ENCODE measurements at regions not wholly inside any gene's neighbourhood (a gene's known extent, or its start where the extent isn't known, plus 50 kb on each side); places are given as distances from the start of the nearest gene placed in this dataset.

DNA sequence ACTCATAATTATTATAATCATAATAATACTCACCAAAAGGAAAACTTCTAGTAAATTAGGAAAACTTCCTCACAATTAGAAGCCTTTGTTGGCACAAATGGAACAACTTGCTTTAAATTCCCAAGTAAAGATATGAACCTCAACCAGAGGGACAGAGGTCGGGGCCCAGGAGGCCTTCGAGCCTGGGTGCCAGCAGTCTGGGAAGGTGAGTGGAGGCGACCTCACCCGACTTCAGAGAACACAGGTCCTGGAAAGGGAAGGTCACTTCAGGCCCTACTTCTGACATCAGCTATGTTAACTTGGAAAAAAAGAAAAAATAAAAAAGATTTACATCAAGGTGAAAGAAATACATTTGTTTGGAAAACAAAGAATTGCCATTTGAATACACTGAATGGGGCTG, 350.0 kb upstream of the MYT1L start:
- no peak for DNase-seq

DNA sequence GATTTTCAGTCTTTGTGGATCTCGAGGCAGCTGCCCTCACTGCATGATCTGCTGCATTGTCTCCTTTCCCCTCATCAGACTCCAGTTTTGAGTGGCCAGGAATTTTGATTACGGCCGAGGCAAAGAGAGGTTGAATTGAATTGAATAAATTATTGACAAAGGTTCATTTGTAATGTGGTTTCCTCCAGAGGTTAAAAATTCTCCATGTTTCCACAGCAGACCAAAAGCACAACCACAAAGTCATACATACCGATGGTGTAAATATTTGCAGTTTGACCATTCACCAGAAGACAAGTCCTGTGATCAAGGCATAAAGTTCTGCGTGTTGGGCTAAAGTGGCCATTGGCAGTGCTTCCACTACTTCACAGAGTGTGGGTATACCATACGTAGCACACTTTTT, 343.8 kb upstream of the MYT1L start:
- DNase-seq: no peak

DNA sequence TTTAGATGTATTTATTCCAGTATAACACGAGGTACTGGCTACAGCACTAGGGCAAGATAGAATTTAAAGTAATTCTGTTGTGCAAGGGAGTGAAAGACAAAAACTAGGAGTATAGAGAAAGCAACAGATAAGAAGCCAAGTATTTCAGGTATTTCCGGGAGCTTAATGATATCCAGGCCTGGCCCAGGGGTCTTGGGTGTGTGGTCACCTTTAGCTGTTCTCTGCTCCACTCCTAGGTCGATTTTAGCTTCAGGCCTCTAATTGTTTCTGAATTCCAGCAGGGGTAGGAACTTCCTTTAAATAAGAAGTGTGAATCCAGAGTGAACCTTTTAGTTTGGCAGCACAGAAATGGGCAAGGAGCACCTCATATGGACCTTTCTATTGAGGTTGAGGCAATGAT, 342.3 kb upstream of the MYT1L start:
- DNase-seq: no peak

GRCh38 chr2:2672249-2672648, 341.2 kb upstream of the MYT1L start:
- no peak for DNase-seq

DNA sequence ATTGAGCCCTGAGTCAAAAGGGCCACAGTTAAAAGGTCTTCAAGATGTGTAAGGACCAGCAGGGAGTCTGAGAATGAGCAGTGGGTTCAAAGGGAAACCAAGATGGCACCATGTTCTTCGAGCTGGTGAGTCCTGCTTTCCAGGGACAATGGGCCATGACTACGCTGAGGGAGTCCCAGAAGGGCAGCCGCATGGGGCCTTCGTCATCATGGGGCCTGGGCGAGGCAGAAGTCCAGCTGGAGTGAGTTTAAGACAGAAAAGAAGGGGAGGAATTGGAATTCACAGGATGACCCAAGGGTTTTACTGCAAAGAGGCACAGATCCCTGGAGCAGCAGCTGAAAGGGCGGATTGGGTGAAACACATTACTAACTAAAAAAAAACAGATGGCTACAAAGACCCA, 340.8 kb upstream of the MYT1L start:
- no peak for DNase-seq

GRCh38 chr2:2669316-2669715, 338.2 kb upstream of the MYT1L start:
- no peak for DNase-seq

GRCh38 chr2:2668681-2669265, 337.7 kb upstream of the MYT1L start:
- DNase-seq: no peak

DNA sequence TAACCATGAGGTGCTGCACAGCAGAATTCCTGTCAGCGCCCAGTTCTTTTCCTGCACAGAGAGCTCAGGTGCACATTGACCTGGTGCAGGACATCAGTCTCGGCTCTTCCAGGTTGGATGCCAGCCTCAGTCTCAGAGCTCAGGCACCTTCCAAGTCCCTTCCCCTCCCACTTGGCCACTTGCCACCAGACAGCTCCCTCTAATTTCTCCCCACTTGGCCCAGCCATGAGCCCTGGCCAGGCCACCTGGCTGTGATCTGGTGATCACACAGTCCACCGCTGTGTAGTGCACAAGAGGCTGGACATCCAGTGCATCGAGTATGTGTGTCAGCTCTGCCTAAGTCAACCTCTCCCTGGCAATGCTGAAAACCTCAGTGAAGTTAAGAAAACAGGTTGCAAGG, 336.6 kb upstream of the MYT1L start:
- DNase-seq: no peak

GRCh38 chr2:2665834-2666133, 334.7 kb upstream of the MYT1L start:
- DNase-seq: no peak

DNA sequence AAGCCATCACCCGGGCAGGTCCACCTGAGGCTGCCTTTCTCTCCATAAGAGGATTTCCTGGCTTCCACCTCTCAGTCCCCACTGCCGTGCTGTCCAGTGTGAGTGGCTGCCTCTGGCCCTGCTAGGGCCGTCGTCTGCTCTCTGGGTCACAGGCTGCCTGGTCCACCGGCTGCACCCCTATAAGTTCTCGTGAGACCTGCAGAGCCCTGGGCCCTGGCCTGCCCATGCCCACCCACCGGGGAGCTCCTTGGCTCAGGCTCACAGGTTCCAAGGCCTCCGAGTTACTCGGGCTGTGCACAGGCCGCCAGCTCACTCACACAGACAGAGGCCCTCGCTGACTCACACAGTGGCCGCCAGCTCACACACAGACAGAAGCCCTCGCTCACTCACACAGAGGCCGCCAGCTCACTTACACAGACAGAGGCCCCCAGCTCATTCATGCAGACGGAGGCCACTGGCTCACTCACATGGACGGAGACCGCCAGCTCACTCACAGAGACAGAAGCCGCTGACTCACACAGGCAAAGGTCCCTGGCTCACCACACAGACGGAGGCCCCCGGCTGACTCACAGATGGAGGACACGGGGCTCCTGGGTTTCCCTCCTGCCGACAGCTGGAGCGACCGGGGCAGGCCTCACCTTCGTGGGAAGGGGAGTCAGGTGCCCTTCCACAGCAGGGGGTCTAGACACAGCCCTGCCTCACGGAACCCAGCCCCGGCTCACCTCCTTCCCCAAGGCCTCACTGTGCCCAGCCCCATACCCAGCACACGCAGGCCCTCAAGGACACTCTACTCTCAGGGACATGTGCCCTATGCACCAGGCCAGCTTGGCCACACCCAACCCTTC, 334.1 kb upstream of the MYT1L start:
- no peak for DNase-seq

DNA sequence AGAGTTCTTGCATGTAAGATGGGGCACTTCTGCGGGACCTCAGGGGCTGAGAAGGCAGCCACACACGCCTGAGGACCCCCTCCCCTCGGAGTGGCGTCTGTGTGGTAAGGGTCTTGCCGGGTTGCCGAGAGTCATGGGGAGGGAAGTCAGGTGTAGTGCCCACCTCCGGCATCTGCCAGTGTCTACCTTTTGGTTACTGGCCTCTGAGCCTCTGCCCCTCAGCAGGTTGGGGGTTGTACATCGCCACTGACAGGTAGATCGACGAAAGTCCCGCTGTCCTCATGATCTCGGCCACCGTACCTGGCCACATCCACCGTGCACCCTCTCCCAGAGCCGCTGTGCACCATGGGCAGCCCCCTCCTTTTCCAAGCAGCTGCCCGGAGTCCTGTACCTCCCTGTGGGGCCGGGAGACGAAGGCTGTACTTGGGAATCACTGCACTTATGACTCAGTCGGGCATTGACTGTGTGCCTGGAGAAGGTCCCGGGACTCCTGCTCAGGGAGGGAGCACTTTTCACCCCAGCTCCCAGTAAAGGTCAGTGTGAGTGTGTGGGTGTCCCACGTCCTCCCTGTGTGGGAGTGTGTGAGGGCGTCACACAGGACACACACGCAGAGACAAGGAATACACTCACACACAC, 332.4 kb upstream of the MYT1L start:
- DNase-seq: no peak

DNA sequence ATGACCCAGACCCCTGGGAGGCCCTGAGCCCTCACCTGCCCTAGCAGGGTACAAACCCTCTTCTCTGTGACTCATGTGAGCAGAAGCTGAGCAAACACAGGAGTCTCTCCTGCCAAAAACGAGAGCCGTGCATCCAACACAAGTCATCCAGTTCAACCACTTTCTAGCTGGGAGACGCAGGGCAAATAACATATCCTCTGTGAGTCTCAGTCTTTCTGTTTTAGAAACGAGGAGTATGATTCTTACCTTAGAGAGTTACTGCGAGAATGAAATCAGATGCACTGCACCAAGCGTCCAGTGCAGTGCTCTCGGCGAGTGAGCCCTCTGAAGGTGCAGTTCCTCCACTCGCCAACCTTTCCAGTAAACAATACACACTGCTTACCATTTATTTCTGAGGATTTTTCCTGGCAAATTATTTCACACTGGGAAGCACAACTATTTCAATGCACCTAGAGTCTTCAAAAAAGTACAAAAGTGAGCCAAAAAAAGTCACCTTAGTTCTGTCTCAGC, 331.8 kb upstream of the MYT1L start:
- peak; percentile 84 for DNase-seq

- peak; percentile 91 for DNase-seq
Observed at GRCh38 chr2:2662037-2662846, 331.2 kb upstream of the MYT1L start.

GRCh38 chr2:2660789-2661355, 329.8 kb upstream of the MYT1L start:
- DNase-seq: no peak

DNA sequence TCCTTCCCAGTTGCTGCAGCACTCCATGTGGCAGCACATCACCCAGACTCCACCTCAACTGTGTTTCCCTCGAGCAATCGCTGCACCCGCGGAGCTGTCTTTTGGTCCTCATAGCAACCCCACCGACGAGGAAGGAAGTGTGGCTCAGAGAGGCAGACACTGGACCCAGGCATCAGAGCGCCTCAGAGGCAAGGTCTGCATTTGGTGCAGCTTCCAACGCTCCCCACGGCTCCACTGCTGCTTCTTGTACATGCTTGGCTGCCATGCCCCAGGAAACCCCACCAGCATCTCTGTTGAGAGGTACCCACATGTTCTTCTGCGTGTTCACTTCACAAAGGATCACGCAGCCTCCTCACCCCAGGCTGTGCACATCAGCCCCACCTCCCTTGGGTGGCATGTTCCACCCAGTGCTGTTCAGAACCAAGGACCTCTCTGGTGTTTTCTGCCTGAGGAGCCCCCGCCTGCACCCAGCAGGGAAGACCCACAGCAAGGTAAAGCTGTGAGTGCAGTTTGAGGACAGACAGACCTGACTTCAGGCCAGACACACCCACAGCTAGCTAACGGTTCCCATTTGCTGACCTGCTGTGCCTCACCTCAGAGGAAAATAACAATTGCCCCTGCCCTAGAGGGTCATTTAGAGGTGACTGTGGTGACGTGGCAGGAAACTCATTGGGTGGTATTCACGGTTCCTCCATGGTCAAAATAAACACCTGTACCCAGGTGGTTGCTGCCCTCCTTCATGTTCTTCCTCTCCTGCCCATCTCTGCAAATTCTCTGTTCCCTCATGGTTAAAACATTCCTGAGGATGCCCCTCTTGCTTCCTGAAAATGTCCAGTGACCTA, 326.3 kb upstream of the MYT1L start:
- DNase-seq: no peak

DNA sequence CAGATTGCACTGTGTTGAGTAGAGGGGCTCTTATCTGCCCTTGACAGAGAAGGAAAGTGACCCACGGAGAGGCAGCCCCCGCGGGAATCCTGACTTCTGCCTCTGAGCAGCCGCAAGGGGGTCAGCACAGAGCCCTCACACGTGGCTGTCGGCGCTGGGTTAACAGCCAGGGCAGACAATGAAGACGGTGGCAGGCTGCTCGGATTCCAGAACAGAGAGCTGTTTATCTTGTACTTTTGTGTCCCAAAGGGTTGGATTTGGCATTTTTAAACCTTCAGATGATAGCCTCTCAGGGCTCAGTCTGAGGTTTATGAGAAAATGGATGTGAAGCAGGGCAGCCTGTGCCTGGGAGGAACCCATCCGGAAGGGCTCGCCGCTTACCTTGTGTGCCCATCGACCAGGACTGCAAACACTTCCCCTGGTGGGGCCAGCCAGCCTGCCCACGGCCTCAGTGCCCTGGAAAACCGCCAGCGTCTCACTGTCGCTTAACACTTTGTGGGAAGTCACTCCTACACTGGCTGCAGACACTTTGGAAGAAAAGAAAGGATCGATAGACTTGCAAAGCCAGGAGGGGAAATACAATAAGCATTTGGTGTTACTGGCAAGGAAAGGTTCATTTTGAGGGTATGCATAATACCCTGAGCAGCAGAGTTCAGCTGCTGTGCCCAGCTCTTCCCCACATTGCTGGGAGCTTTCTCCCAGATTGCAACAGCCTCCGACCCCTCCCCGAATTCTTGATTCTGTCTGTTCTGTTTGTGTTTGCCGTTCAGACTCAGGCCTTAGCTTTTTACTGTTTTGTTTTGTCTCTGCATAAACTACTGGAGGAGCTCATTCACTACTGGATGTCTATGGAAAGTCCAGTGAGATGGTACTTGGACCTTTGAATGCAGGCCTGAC, 325.3 kb upstream of the MYT1L start:
- peak; percentile 34 for DNase-seq

GRCh38 chr2:2655453-2656114, 324.5 kb upstream of the MYT1L start:
- peak; percentile 51 for DNase-seq

DNA sequence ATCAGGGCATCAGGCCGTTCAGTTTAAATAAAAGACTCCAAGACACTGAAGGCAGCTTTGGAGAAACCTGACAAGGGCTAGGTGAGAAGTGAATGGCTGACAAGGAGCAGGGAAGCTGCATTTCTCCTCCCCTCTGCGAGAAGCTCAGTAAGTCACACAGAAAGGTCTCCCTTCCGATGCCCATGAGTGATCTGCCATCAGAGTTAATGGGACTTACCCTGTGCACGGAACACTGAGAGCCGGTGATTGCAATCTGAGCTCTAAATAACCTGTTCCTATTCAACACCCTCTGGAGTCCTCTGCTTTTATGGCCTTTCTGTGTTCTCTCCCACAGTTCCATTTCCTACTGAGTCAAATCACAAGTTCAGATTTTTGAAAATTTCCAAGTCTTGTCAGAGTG, 322.2 kb upstream of the MYT1L start:
- DNase-seq: no peak

- DNase-seq: no peak
Observed at GRCh38 chr2:2650608-2651375, 319.7 kb upstream of the MYT1L start.
